A549 (cell line): ENCODE measurements at regions not wholly inside any gene's neighbourhood (a gene's known extent, or its start where the extent isn't known, plus 50 kb on each side); places are given as distances from the start of the nearest gene placed in this dataset.

Experiments
- CBX8 ChIP-seq: fragments of 200-600 bp; sonication (generic); IDR thresholded peaks from 2 replicates; pipeline ENCODE4 v1.6.1; 2016
- CTCF ChIP-seq: fragments of >200 bp; sonication (Bioruptor Twin); formaldehyde crosslinking; IDR thresholded peaks from 3 replicates; pipeline ENCODE4 v1.5.1; 2016
- GATA3 ChIP-seq: IDR thresholded peaks from 2 replicates; pipeline ENCODE4 v1.6.1; 2012; ENCODE audit warnings: borderline replicate concordance
- JUNB ChIP-seq: fragments of >200 bp; sonication (Bioruptor Twin); formaldehyde crosslinking; IDR thresholded peaks from 2 replicates; pipeline ENCODE4 v1.6.1; 2016
- MAZ ChIP-seq: fragments of 150-350 bp; IDR thresholded peaks from 2 replicates; pipeline ENCODE4 v1.6.1; 2014; ENCODE audit warnings: antibody characterized with exemption, low read depth, low read length, borderline replicate concordance
- NR3C1 ChIP-seq: fragments of >200 bp; sonication (Bioruptor Twin); formaldehyde crosslinking; IDR thresholded peaks from 3 replicates; pipeline ENCODE4 v1.6.1; 2017
- PBX3 ChIP-seq: IDR thresholded peaks from 2 replicates; pipeline ENCODE4 v1.6.1; 2012
- SMC3 ChIP-seq: fragments of >200 bp; sonication (Bioruptor Twin); formaldehyde crosslinking; IDR thresholded peaks from 3 replicates; pipeline ENCODE4 v1.6.1; 2018; ENCODE audit warnings: inconsistent platforms
- TF ChIP-seq, protein P1 (sequence below): fragments of 200-600 bp; sonication (generic); IDR thresholded peaks from 2 replicates; pipeline ENCODE4 v1.6.1; 2016; ENCODE audit warnings: antibody characterized with exemption, mild to moderate bottlenecking, moderate library complexity

GRCh38 chr9:64061013-64061627 is 1223.9 kb downstream of the FOXD4L5 start:
- TF ChIP-seq, protein P1, sequence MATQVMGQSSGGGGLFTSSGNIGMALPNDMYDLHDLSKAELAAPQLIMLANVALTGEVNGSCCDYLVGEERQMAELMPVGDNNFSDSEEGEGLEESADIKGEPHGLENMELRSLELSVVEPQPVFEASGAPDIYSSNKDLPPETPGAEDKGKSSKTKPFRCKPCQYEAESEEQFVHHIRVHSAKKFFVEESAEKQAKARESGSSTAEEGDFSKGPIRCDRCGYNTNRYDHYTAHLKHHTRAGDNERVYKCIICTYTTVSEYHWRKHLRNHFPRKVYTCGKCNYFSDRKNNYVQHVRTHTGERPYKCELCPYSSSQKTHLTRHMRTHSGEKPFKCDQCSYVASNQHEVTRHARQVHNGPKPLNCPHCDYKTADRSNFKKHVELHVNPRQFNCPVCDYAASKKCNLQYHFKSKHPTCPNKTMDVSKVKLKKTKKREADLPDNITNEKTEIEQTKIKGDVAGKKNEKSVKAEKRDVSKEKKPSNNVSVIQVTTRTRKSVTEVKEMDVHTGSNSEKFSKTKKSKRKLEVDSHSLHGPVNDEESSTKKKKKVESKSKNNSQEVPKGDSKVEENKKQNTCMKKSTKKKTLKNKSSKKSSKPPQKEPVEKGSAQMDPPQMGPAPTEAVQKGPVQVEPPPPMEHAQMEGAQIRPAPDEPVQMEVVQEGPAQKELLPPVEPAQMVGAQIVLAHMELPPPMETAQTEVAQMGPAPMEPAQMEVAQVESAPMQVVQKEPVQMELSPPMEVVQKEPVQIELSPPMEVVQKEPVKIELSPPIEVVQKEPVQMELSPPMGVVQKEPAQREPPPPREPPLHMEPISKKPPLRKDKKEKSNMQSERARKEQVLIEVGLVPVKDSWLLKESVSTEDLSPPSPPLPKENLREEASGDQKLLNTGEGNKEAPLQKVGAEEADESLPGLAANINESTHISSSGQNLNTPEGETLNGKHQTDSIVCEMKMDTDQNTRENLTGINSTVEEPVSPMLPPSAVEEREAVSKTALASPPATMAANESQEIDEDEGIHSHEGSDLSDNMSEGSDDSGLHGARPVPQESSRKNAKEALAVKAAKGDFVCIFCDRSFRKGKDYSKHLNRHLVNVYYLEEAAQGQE, result no peak
- TF ChIP-seq MAZ, result no peak
- TF ChIP-seq JUNB, result no peak
- no peak for TF ChIP-seq CTCF
- TF ChIP-seq NR3C1, result no peak
- TF ChIP-seq GATA3, result no peak
- no peak for TF ChIP-seq SMC3
- TF ChIP-seq CBX8, result no peak
- no peak for TF ChIP-seq PBX3
